HCT116 (cell line): ENCODE measurements at regions not wholly inside any gene's neighbourhood (a gene's known extent, or its start where the extent isn't known, plus 50 kb on each side); places are given as distances from the start of the nearest gene placed in this dataset.

Source experiments
- EZH2 ChIP-seq: fragments of 200-600 bp; sonication (generic); IDR thresholded peaks from 2 replicates; pipeline ENCODE4 v1.6.1; 2017; ENCODE audit warnings: antibody characterized with exemption, mixed run types
- EZH2phosphoT487 ChIP-seq: fragments of 200-600 bp; IDR thresholded peaks from 2 replicates; pipeline ENCODE4 v1.6.1; 2018; ENCODE audit warnings: antibody characterized with exemption, borderline replicate concordance
- POLR2A ChIP-seq: IDR thresholded peaks from 2 replicates; pipeline ENCODE4 v1.7.0; 2011; ENCODE audit warnings: borderline replicate concordance; ENCODE audit not compliant: insufficient read depth, insufficient read length; ENCODE audit errors: extremely low read depth
- POLR2AphosphoS5 ChIP-seq: IDR thresholded peaks from 2 replicates; pipeline ENCODE4 v1.6.1; 2011; ENCODE audit warnings: mild to moderate bottlenecking, low read depth, low read length, moderate library complexity
- RAD21 ChIP-seq: IDR thresholded peaks from 2 replicates; pipeline ENCODE4 v1.6.1; 2012; ENCODE audit warnings: low read depth, mild to moderate bottlenecking
- SIN3A ChIP-seq: IDR thresholded peaks from 2 replicates; pipeline ENCODE4 v1.6.1; 2012; ENCODE audit warnings: low read depth
- TF ChIP-seq, protein P1 (sequence below), 3 experiments: fragments of 200-600 bp in 1 of 3; sonication (generic) in 1 of 3; IDR thresholded peaks in 2 of 3; conservative IDR thresholded peaks in 1 of 3; 2 replicates each; pipeline ENCODE4 v1.5.1; 2012 to 2017; ENCODE audit warnings: low read depth in 2 of 3, low read length in 2 of 3, antibody characterized with exemption in 1 of 3, borderline replicate concordance in 1 of 3, control low read depth in 1 of 3, mild to moderate bottlenecking in 1 of 3, mixed read lengths in 1 of 3, mixed run types in 1 of 3, moderate library complexity in 1 of 3; ENCODE audit not compliant: insufficient read depth in 1 of 3
- TF ChIP-seq, protein P2 (sequence below): IDR thresholded peaks from 2 replicates; pipeline ENCODE4 v1.6.1; 2012; ENCODE audit warnings: low read depth

DNA sequence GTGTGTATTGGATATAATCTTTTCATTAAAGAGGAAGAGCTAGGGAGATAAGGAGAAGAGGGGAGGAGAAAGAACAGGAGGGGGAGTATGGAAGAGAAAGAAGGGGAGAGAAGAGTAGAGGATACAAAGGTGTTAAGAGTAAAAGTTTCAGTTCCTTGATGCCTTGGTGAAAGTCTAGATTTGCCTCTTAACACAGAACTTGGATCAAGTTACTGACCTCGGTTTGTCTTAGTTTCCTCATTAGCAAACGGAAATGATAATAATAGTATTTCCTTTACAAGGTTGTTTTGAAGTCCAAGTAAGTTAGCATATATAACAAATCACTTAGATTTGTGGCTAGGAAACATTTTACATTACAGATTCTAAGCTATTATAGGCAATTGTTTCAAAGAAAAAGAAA lies 287.1 kb downstream of the PPARGC1A start:
- TF ChIP-seq POLR2A (no peak), POLR2AphosphoS5 (no peak), EZH2 (no peak), RAD21 (no peak), SIN3A (no peak), EZH2phosphoT487 (no peak)
- TF ChIP-seq, protein P1, sequence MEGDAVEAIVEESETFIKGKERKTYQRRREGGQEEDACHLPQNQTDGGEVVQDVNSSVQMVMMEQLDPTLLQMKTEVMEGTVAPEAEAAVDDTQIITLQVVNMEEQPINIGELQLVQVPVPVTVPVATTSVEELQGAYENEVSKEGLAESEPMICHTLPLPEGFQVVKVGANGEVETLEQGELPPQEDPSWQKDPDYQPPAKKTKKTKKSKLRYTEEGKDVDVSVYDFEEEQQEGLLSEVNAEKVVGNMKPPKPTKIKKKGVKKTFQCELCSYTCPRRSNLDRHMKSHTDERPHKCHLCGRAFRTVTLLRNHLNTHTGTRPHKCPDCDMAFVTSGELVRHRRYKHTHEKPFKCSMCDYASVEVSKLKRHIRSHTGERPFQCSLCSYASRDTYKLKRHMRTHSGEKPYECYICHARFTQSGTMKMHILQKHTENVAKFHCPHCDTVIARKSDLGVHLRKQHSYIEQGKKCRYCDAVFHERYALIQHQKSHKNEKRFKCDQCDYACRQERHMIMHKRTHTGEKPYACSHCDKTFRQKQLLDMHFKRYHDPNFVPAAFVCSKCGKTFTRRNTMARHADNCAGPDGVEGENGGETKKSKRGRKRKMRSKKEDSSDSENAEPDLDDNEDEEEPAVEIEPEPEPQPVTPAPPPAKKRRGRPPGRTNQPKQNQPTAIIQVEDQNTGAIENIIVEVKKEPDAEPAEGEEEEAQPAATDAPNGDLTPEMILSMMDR (IDR thresholded peaks at IDR 0.05 in 2 of 3, conservative IDR thresholded peaks at IDR 0.05 in 1 of 3; ENCODE audit: borderline replicate concordance in 1 of 3, insufficient read depth in 1 of 3, low read depth in 2 of 3, low read length in 2 of 3) = no peak
- TF ChIP-seq, protein P2, sequence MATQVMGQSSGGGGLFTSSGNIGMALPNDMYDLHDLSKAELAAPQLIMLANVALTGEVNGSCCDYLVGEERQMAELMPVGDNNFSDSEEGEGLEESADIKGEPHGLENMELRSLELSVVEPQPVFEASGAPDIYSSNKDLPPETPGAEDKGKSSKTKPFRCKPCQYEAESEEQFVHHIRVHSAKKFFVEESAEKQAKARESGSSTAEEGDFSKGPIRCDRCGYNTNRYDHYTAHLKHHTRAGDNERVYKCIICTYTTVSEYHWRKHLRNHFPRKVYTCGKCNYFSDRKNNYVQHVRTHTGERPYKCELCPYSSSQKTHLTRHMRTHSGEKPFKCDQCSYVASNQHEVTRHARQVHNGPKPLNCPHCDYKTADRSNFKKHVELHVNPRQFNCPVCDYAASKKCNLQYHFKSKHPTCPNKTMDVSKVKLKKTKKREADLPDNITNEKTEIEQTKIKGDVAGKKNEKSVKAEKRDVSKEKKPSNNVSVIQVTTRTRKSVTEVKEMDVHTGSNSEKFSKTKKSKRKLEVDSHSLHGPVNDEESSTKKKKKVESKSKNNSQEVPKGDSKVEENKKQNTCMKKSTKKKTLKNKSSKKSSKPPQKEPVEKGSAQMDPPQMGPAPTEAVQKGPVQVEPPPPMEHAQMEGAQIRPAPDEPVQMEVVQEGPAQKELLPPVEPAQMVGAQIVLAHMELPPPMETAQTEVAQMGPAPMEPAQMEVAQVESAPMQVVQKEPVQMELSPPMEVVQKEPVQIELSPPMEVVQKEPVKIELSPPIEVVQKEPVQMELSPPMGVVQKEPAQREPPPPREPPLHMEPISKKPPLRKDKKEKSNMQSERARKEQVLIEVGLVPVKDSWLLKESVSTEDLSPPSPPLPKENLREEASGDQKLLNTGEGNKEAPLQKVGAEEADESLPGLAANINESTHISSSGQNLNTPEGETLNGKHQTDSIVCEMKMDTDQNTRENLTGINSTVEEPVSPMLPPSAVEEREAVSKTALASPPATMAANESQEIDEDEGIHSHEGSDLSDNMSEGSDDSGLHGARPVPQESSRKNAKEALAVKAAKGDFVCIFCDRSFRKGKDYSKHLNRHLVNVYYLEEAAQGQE = no peak
